ENCODE measurements at regions not wholly inside any gene's neighbourhood (a gene's known extent, or its start where the extent isn't known, plus 50 kb on each side); places are given as distances from the start of the nearest gene placed in this dataset.

- intact Hi-C loops (cut with micrococcal nuclease), result no loop called here
Observed at GRCh38 chr12:93944911-93945310, 203.5 kb upstream of the PLXNC1 start.

GRCh38 chr12:93946542-93947150 lies 201.7 kb upstream of the PLXNC1 start:
- intact Hi-C loops (cut with micrococcal nuclease), result no loop called here

GRCh38 chr12:93947486-93947885 lies 200.9 kb upstream of the PLXNC1 start:
- intact Hi-C loops (cut with micrococcal nuclease), result no loop called here

- intact Hi-C loops (cut with micrococcal nuclease), result no loop called here
Observed at GRCh38 chr12:93950311-93950710, 198.1 kb upstream of the PLXNC1 start.

GRCh38 chr12:93954166-93955112 lies 193.9 kb upstream of the PLXNC1 start:
- intact Hi-C loops (cut with micrococcal nuclease), result no loop called here

GRCh38 chr12:93956551-93956950 lies 191.8 kb upstream of the PLXNC1 start:
- intact Hi-C loops (cut with micrococcal nuclease), result no loop called here

GRCh38 chr12:93957168-93957567 lies 191.2 kb upstream of the PLXNC1 start:
- intact Hi-C loops (cut with micrococcal nuclease), result no loop called here

GRCh38 chr12:93957870-93958269 lies 190.5 kb upstream of the PLXNC1 start:
- intact Hi-C loops (cut with micrococcal nuclease), result no loop called here

GRCh38 chr12:93959657-93960056 lies 188.7 kb upstream of the PLXNC1 start:
- intact Hi-C loops (cut with micrococcal nuclease), result no loop called here

- intact Hi-C loops (cut with micrococcal nuclease), result no loop called here
Observed at GRCh38 chr12:93960521-93960920, 187.9 kb upstream of the PLXNC1 start.

- intact Hi-C loops (cut with micrococcal nuclease), result no loop called here
Observed at GRCh38 chr12:93962336-93962735, 186.0 kb upstream of the PLXNC1 start.

- intact Hi-C loops (cut with micrococcal nuclease), result no loop called here
Observed at GRCh38 chr12:93964936-93965335, 183.4 kb upstream of the PLXNC1 start.

GRCh38 chr12:93966516-93967133 lies 181.8 kb upstream of the PLXNC1 start:
- intact Hi-C loops (cut with micrococcal nuclease), result no loop called here

GRCh38 chr12:93967454-93967853 lies 180.9 kb upstream of the PLXNC1 start:
- intact Hi-C loops (cut with micrococcal nuclease), result no loop called here

- intact Hi-C loops (cut with micrococcal nuclease), result no loop called here
Observed at GRCh38 chr12:93968536-93969285, 179.7 kb upstream of the PLXNC1 start.

- intact Hi-C loops (cut with micrococcal nuclease), result no loop called here
Observed at GRCh38 chr12:93970900-93971688, 177.3 kb upstream of the PLXNC1 start.

- intact Hi-C loops (cut with micrococcal nuclease), result no loop called here
Observed at GRCh38 chr12:93972411-93973208, 175.8 kb upstream of the PLXNC1 start.

- intact Hi-C loops (cut with micrococcal nuclease), result no loop called here
Observed at GRCh38 chr12:93974252-93974651, 174.1 kb upstream of the PLXNC1 start.

GRCh38 chr12:93976024-93976423 lies 172.4 kb upstream of the PLXNC1 start:
- intact Hi-C loops (cut with micrococcal nuclease), result loop anchor here (5.0 kb wide), 1 partner anchor 299 kb away; the partner anchor contains the start of gene CRADD

- intact Hi-C loops (cut with micrococcal nuclease), result loop anchor here (5.0 kb wide), 1 partner anchor 300 kb away; the partner anchor contains the start of gene CRADD
Observed at GRCh38 chr12:93977081-93977480, 171.3 kb upstream of the PLXNC1 start.

Measured in T-helper 2 cell treated with Interferon-gamma antibody and Interleukin-4, amounts not matched to agents 100 ng/mL and 5 ng/mL, for 36 hours (primary cell).